HCT116 (cell line): ENCODE measurements at regions not wholly inside any gene's neighbourhood (a gene's known extent, or its start where the extent isn't known, plus 50 kb on each side); places are given as distances from the start of the nearest gene placed in this dataset.

Source experiments
- ATAC-seq: fragments of 200-7000 bp; cut with Tn5 transposase; 2 replicates; pipeline ENCODE4 v1.9.1; 2020; ENCODE audit warnings: mild to moderate bottlenecking, moderate library complexity
- BruUV-seq: library from RNA; stranded (reverse); fragments of 400-500 nt; replicated peaks from 2 replicates; lab custom pipeline; 2021; lab: Mats Ljungman, UMichigan
- CTCF ChIA-PET: fragments of 300-600 bp; sonication (Branson Sonifier 250); formaldehyde crosslinking; loops from one replicate; lab custom pipeline; 2021; ENCODE audit warnings: antibody characterized with exemption; lab: Charles Lee
- POLR2A ChIA-PET: fragments of 300-600, 350-600 bp; sonication (Branson Sonifier 250); formaldehyde crosslinking; loops from one replicate; lab custom pipeline; 2021; ENCODE audit warnings: antibody characterized with exemption; lab: Charles Lee
- RAD21 ChIA-PET, 2 experiments: fragments of 300-600 bp; sonication (Branson Sonifier 250); formaldehyde crosslinking; loops; one replicate each; lab custom pipeline; 2023; ENCODE audit warnings: low total read pairs in 2 of 2; ENCODE audit not compliant: uncharacterized antibody in 2 of 2, unreplicated experiment in 2 of 2, low non-redundant PET in 1 of 2; lab: Charles Lee
- DNase-seq: peaks from one replicate; pipeline ENCODE4 v3.0.0-alpha.2; 2010; ENCODE audit warnings: low read depth, low spot score
- H2AFZ ChIP-seq: fragments of 200-600 bp; shearing (Covaris generic), sonication (generic); 2 replicates; pipeline ENCODE4 v1.6.1; 2017; ENCODE audit warnings: low read depth, mixed run types, mixed read lengths, antibody characterized with exemption, low read length; ENCODE audit not compliant: poor library complexity, severe bottlenecking
- H3K27ac ChIP-seq: 2 replicates; pipeline ENCODE4 v1.5.1; 2012; ENCODE audit warnings: low read depth, low read length
- H3K27me3 ChIP-seq: fragments of 200-600 bp; sonication (generic); 2 replicates; pipeline ENCODE4 v1.6.1; 2016; ENCODE audit warnings: mixed run types, low read length, mixed read lengths; ENCODE audit not compliant: insufficient read depth
- H3K36me3 ChIP-seq, 2 experiments: fragments of 200-500 bp in 1 of 2; fragments of 200-600 bp in 1 of 2; sonication (Bioruptor generic) in 1 of 2; sonication (generic) in 1 of 2; 2 replicates each; pipeline versions ENCODE4 v1.5.1 to v1.6.1; 2014 to 2016; ENCODE audit warnings: low read length in 2 of 2, inconsistent platforms in 1 of 2, mixed read lengths in 1 of 2, mixed run types in 1 of 2; ENCODE audit not compliant: insufficient read depth in 2 of 2, control insufficient read depth in 1 of 2
- H3K4me1 ChIP-seq, 2 experiments: fragments of 200-600 bp in 1 of 2; sonication (generic) in 1 of 2; 2 replicates each; pipeline versions ENCODE4 v1.5.1 to v1.6.1; 2012 to 2017; ENCODE audit warnings: low read length in 2 of 2, inconsistent platforms in 1 of 2, mild to moderate bottlenecking in 1 of 2, mixed read lengths in 1 of 2, mixed run types in 1 of 2, moderate library complexity in 1 of 2; ENCODE audit not compliant: insufficient read depth in 2 of 2, control insufficient read depth in 1 of 2
- H3K4me2 ChIP-seq: fragments of 200-600 bp; sonication (generic); 2 replicates; pipeline ENCODE4 v1.6.1; 2017; ENCODE audit warnings: mixed run types, low read length, mixed read lengths
- H3K4me3 ChIP-seq, 2 experiments: fragments of 200-600 bp in 1 of 2; sonication (generic) in 1 of 2; replicated peaks in 1 of 2; 2 replicates each; pipeline ENCODE4 v1.5.1; 2011 to 2016; ENCODE audit warnings: low read length in 2 of 2, control low read depth in 1 of 2, low read depth in 1 of 2, mild to moderate bottlenecking in 1 of 2, mixed read lengths in 1 of 2, mixed run types in 1 of 2
- H3K79me2 ChIP-seq: fragments of 200-600 bp; sonication (generic); 2 replicates; pipeline ENCODE4 v1.6.1; 2017; ENCODE audit warnings: mild to moderate bottlenecking, mixed run types, low read length, moderate library complexity, mixed read lengths; ENCODE audit not compliant: insufficient read depth
- H3K9ac ChIP-seq: fragments of 200-600 bp; sonication (generic); 2 replicates; pipeline ENCODE4 v1.6.1; 2016; ENCODE audit warnings: low read length, mixed read lengths
- H3K9me2 ChIP-seq: fragments of 200-600 bp; sonication (generic), shearing (Covaris generic); 2 replicates; pipeline ENCODE4 v1.6.1; 2017; ENCODE audit warnings: mixed run types, mild to moderate bottlenecking, moderate library complexity; ENCODE audit not compliant: insufficient read depth
- H3K9me3 ChIP-seq, 2 experiments: fragments of 200-500 bp in 1 of 2; fragments of 200-600 bp in 1 of 2; sonication (Bioruptor generic) in 1 of 2; sonication (generic) in 1 of 2; 2 replicates each; pipeline ENCODE4 v1.6.1; 2014 to 2017; ENCODE audit warnings: low read length in 2 of 2, mixed read lengths in 2 of 2, inconsistent platforms in 1 of 2, low read depth in 1 of 2, mild to moderate bottlenecking in 1 of 2, mixed run types in 1 of 2, moderate library complexity in 1 of 2; ENCODE audit not compliant: control insufficient read depth in 1 of 2, insufficient read depth in 1 of 2
- H4K20me1 ChIP-seq: fragments of 200-600 bp; sonication (generic), shearing (Covaris generic); 2 replicates; pipeline ENCODE4 v1.6.1; 2017; ENCODE audit warnings: mixed run types, mild to moderate bottlenecking, moderate library complexity; ENCODE audit not compliant: insufficient read depth
- ELF1 ChIP-seq: IDR thresholded peaks from 2 replicates; pipeline ENCODE4 v1.6.1; 2012; ENCODE audit warnings: low read depth, borderline replicate concordance
- JUND ChIP-seq: IDR thresholded peaks from 2 replicates; pipeline ENCODE4 v1.6.1; 2012
- MAX ChIP-seq: IDR thresholded peaks from 2 replicates; pipeline ENCODE4 v1.6.1; 2012
- POLR2AphosphoS5 ChIP-seq: IDR thresholded peaks from 2 replicates; pipeline ENCODE4 v1.6.1; 2011; ENCODE audit warnings: mild to moderate bottlenecking, low read depth, low read length, moderate library complexity
- REST ChIP-seq: IDR thresholded peaks from 2 replicates; pipeline ENCODE4 v1.6.1; 2012; ENCODE audit warnings: low read depth
- SIN3A ChIP-seq: IDR thresholded peaks from 2 replicates; pipeline ENCODE4 v1.6.1; 2012; ENCODE audit warnings: low read depth
- SRF ChIP-seq: IDR thresholded peaks from 2 replicates; pipeline ENCODE4 v1.6.1; 2012; ENCODE audit warnings: low read depth
- ZBTB33 ChIP-seq: IDR thresholded peaks from 2 replicates; pipeline ENCODE4 v1.6.1; 2011; ENCODE audit warnings: mild to moderate bottlenecking, low read length, moderate library complexity; ENCODE audit not compliant: insufficient replicate concordance; ENCODE audit errors: extremely low read depth
- ZNF274 ChIP-seq: fragments of 200-500 bp; sonication (Bioruptor generic); IDR thresholded peaks from 2 replicates; pipeline ENCODE4 v1.6.1; 2014; ENCODE audit warnings: mild to moderate bottlenecking, low read depth, low read length, inconsistent platforms
- intact Hi-C: fragments of 100-400 bp; cut with micrococcal nuclease; formaldehyde crosslinking; loops from 2 replicates; pipeline ENCODE4 v1.10.0; 2022

GRCh38 chr3:104856741-104857140 lies 510.0 kb upstream of the ALCAM start:
- intact Hi-C loops, result no loop called here

More at GRCh38 chr3:104856741-104857140, 510.0 kb upstream of the ALCAM start:
- ChIA-PET RAD21 (no interaction called here), POLR2A (no interaction called here), CTCF (no interaction called here)
- BruUV-seq, result no TSS peak
- no peak overlapping the region for H3K4me3 ChIP-seq
- H3K4me2 ChIP-seq, result no peak overlapping the region
- no peak overlapping the region for H3K9ac ChIP-seq
- H3K9me3 ChIP-seq, result no peaks in the 10 kb centered on the region
- H3K27ac ChIP-seq, result no peak overlapping the region
- ATAC-seq (no peak), DNase-seq (no peak)
- H3K9me2 ChIP-seq, result peaks cover 2% of the 10 kb centered on the region; the same call in 1 of the 2 replicates
- TF ChIP-seq REST (no peak), SRF (no peak), JUND (no peak), ZNF274 (no peak), MAX (no peak), ELF1 (no peak), POLR2AphosphoS5 (no peak), ZBTB33 (no peak), SIN3A (no peak)
- no peaks in the 10 kb centered on the region for H3K36me3 ChIP-seq
- no peaks in the 10 kb centered on the region for H3K79me2 ChIP-seq
- H4K20me1 ChIP-seq, result no peaks in the 10 kb centered on the region
- no peak overlapping the region for H2AFZ ChIP-seq
- H3K4me1 ChIP-seq, result no peaks in the 10 kb centered on the region
- no peaks in the 10 kb centered on the region for H3K27me3 ChIP-seq
